DND-41 (cell line): ENCODE measurements at regions not wholly inside any gene's neighbourhood (a gene's known extent, or its start where the extent isn't known, plus 50 kb on each side); places are given as distances from the start of the nearest gene placed in this dataset.

Experiments
- ATAC-seq: fragments of 200-7000 bp; cut with Tn5 transposase; 3 replicates; pipeline ENCODE4 v1.9.1; 2021; ENCODE audit warnings: low read depth; ENCODE audit not compliant: insufficient read depth
- DNase-seq: peaks from one replicate; pipeline ENCODE4 v3.0.0-alpha.2; 2020
- H2AFZ ChIP-seq: 2 replicates; pipeline ENCODE4 v1.6.0; 2012; ENCODE audit warnings: low read depth, low read length
- H3K27ac ChIP-seq: 2 replicates; pipeline ENCODE4 v1.5.1; 2012; ENCODE audit warnings: low read length, inconsistent platforms
- H3K27me3 ChIP-seq: fragments of 200-600 bp; sonication (generic); 2 replicates; pipeline ENCODE4 v1.6.0; 2012; ENCODE audit warnings: low read length, mild to moderate bottlenecking, inconsistent platforms; ENCODE audit not compliant: insufficient read depth, poor library complexity
- H3K36me3 ChIP-seq: 2 replicates; pipeline ENCODE4 v1.5.1; 2012; ENCODE audit warnings: low read length, inconsistent platforms; ENCODE audit not compliant: insufficient read depth
- H3K4me1 ChIP-seq: 2 replicates; pipeline ENCODE4 v1.5.1; 2012; ENCODE audit warnings: mild to moderate bottlenecking, low read length; ENCODE audit not compliant: insufficient read depth
- H3K4me2 ChIP-seq: 2 replicates; pipeline ENCODE4 v1.6.0; 2012; ENCODE audit warnings: mild to moderate bottlenecking, moderate library complexity, low read length, inconsistent platforms; ENCODE audit not compliant: insufficient read depth
- H3K4me3 ChIP-seq, 2 experiments: fragments of 200-600 bp in 1 of 2; shearing (Covaris generic) in 1 of 2; 2 replicates each; pipeline ENCODE4 v1.5.1; 2012 to 2016; ENCODE audit warnings: inconsistent platforms in 2 of 2, low read length in 2 of 2, mild to moderate bottlenecking in 2 of 2, low read depth in 1 of 2, moderate library complexity in 1 of 2
- H3K79me2 ChIP-seq: 2 replicates; pipeline ENCODE4 v1.6.0; 2012; ENCODE audit warnings: low read length, inconsistent platforms; ENCODE audit not compliant: insufficient read depth
- H3K9ac ChIP-seq: 2 replicates; pipeline ENCODE4 v1.6.0; 2012; ENCODE audit warnings: low read depth, mild to moderate bottlenecking, inconsistent platforms, low read length, moderate library complexity
- H3K9me3 ChIP-seq: 2 replicates; pipeline ENCODE4 v1.5.1; 2012; ENCODE audit warnings: low read length, moderate library complexity, mild to moderate bottlenecking, inconsistent platforms; ENCODE audit not compliant: insufficient read depth, severe bottlenecking
- H4K20me1 ChIP-seq: 2 replicates; pipeline ENCODE4 v1.6.0; 2012; ENCODE audit warnings: low read length; ENCODE audit not compliant: insufficient read depth
- EZH2 ChIP-seq: IDR thresholded peaks from 3 replicates; pipeline ENCODE4 v1.6.1; 2012; ENCODE audit warnings: borderline replicate concordance, low read depth, mild to moderate bottlenecking, moderate library complexity, low read length, inconsistent platforms; ENCODE audit not compliant: severe bottlenecking
- TF ChIP-seq, protein P1 (sequence below): IDR thresholded peaks from 2 replicates; pipeline ENCODE4 v1.5.1; 2012; ENCODE audit warnings: borderline replicate concordance, low read length, moderate library complexity, mild to moderate bottlenecking; ENCODE audit not compliant: poor library complexity, severe bottlenecking; ENCODE audit errors: extremely low read depth

DNA sequence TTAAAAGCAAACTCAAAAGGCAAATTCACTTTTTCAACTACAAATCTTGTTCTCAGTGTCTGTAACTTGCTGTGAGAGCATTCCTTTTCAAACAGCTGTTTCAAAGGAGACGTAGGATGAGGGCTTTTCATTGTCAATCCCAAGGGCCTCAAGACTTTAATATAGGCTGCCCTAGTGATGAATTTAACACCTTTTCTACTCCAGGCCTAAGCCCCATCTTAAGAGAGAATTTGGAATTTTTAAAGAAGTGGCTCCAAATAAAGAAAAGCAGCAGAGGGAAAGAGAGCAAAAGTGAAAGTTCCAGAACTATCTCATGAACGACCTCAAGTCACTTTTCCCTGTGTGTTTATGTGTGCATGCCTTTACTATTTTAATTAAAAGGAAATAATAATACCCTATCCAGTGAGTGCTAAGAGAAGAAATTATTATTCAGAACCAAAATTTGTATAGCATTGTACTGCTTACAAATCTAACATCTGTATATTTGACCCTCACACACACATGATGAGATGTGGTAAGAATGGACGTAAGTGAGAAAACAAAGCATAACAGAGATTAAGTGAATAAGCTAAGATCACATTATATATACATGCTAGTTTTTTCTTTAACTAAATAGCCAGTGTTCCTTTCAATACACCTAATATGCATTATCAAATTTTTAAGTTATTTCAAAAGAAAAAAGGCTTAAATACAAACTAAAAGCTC, 196.4 kb downstream of the VGLL3 start:
- Histone ChIP-seq H4K20me1 (no peaks in the 10 kb centered on the region), H3K9ac (no peak overlapping the region), H3K27me3 (no peaks in the 10 kb centered on the region), H3K36me3 (no peaks in the 10 kb centered on the region), H3K4me1 (no peaks in the 10 kb centered on the region), H3K4me3 (no peak overlapping the region), H2AFZ (no peak overlapping the region), H3K79me2 (no peaks in the 10 kb centered on the region), H3K9me3 (no peaks in the 10 kb centered on the region), H3K27ac (no peak overlapping the region), H3K4me2 (no peak overlapping the region)
- ATAC-seq (no peak), DNase-seq (no peak)
- TF ChIP-seq, protein P1, sequence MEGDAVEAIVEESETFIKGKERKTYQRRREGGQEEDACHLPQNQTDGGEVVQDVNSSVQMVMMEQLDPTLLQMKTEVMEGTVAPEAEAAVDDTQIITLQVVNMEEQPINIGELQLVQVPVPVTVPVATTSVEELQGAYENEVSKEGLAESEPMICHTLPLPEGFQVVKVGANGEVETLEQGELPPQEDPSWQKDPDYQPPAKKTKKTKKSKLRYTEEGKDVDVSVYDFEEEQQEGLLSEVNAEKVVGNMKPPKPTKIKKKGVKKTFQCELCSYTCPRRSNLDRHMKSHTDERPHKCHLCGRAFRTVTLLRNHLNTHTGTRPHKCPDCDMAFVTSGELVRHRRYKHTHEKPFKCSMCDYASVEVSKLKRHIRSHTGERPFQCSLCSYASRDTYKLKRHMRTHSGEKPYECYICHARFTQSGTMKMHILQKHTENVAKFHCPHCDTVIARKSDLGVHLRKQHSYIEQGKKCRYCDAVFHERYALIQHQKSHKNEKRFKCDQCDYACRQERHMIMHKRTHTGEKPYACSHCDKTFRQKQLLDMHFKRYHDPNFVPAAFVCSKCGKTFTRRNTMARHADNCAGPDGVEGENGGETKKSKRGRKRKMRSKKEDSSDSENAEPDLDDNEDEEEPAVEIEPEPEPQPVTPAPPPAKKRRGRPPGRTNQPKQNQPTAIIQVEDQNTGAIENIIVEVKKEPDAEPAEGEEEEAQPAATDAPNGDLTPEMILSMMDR = no peak
- no peak for TF ChIP-seq EZH2

DNA sequence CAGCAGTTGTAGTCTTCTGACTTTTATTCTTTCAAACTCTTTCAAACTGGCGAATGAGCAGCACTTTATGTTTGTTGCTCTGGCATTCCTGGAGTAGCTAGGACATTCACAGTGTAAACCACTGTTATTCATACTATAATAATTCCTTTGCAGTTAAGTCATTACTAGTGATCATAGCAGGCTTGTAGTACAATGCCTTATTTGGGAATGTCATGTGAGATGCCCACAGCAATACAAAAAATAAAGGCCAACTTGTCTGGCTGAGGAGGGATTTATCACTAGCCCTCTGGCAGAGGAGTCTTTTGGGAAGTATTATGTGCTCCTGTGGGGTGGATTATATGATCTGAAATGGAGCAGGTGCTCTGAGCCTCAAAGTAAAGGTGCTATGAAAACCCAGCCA, 197.2 kb downstream of the VGLL3 start:
- Histone ChIP-seq H2AFZ (no peak overlapping the region), H3K27ac (no peak overlapping the region), H3K79me2 (no peaks in the 10 kb centered on the region), H3K27me3 (no peaks in the 10 kb centered on the region), H3K9me3 (no peaks in the 10 kb centered on the region), H3K4me2 (no peak overlapping the region), H3K4me3 (no peak overlapping the region), H3K36me3 (no peaks in the 10 kb centered on the region), H3K4me1 (no peaks in the 10 kb centered on the region), H3K9ac (no peak overlapping the region), H4K20me1 (no peaks in the 10 kb centered on the region)
- TF ChIP-seq, protein P1 = no peak
- TF ChIP-seq EZH2 = no peak
- no peak for DNase-seq
- ATAC-seq = no peak

DNA sequence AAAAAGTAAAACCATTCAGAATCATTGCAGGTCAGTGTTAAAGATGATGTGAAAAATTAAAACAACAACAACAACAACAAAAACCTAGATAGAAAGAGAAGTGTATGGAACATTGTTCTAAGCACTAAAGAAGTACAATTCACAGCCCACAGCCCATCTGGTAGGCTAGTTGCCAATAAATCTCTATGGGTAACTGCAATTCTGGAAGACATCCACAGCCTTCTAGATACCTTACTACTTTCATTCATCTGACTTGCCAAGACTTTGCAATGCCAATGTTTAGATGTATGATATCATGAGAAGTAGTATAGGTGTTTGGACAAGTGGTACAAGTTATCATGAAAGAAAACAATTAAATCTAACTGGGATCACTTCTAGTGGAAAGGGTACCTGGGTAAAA, 198.6 kb downstream of the VGLL3 start:
- ATAC-seq (no peak), DNase-seq (no peak)
- Histone ChIP-seq H3K4me2 (no peak overlapping the region), H3K79me2 (no peaks in the 10 kb centered on the region), H3K4me1 (no peaks in the 10 kb centered on the region), H4K20me1 (no peaks in the 10 kb centered on the region), H3K4me3 (no peak overlapping the region), H3K9me3 (no peaks in the 10 kb centered on the region), H2AFZ (no peak overlapping the region), H3K36me3 (no peaks in the 10 kb centered on the region), H3K27ac (no peak overlapping the region), H3K9ac (no peak overlapping the region), H3K27me3 (no peaks in the 10 kb centered on the region)
- TF ChIP-seq EZH2 = no peak
- TF ChIP-seq, protein P1 = no peak
